KBM-7 (cell line): ENCODE measurements at regions not wholly inside any gene's neighbourhood (a gene's known extent, or its start where the extent isn't known, plus 50 kb on each side); places are given as distances from the start of the nearest gene placed in this dataset.

Source experiments
- DNase-seq: peaks from one replicate; pipeline ENCODE4 v3.0.0-alpha.2; 2015
- in situ Hi-C: fragments of 300-500 bp; cut with MboI; formaldehyde crosslinking; loops from 2 replicates; pipeline ENCODE4 v1.14.3; 2020; ENCODE audit warnings: low sequenced_read_pairs, low pct_unique_long_range_greater_than_20kb, mixed read lengths

GRCh38 chrX:5829469-5829868 lies 399.2 kb downstream of the NLGN4X start:
- in situ Hi-C loops, result no loop called here
- no peak for DNase-seq

GRCh38 chrX:5829060-5829459 lies 399.6 kb downstream of the NLGN4X start:
- in situ Hi-C loops, result no loop called here
- no peak for DNase-seq

GRCh38 chrX:5823903-5824302 lies 404.8 kb downstream of the NLGN4X start:
- no peak for DNase-seq
- in situ Hi-C loops, result no loop called here

- DNase-seq, result no peak
- in situ Hi-C loops, result no loop called here
Measured at GRCh38 chrX:5810636-5811035, 418.0 kb downstream of the NLGN4X start.

- DNase-seq, result no peak
- in situ Hi-C loops, result no loop called here
Measured at GRCh38 chrX:5807181-5807580, 421.5 kb downstream of the NLGN4X start.

- in situ Hi-C loops, result no loop called here
- no peak for DNase-seq
Measured at GRCh38 chrX:5802391-5802790, 426.3 kb downstream of the NLGN4X start.

GRCh38 chrX:5791721-5792120 lies 436.9 kb downstream of the NLGN4X start:
- in situ Hi-C loops, result no loop called here

GRCh38 chrX:5788910-5789309 lies 439.8 kb downstream of the NLGN4X start:
- in situ Hi-C loops, result no loop called here
- no peak for DNase-seq

More at GRCh38 chrX:5791721-5792120, 436.9 kb downstream of the NLGN4X start:
- DNase-seq, result no peak

GRCh38 chrX:5780821-5781220 lies 447.8 kb downstream of the NLGN4X start:
- in situ Hi-C loops, result no loop called here
- no peak for DNase-seq

GRCh38 chrX:5775846-5776430 lies 452.7 kb downstream of the NLGN4X start:
- in situ Hi-C loops, result no loop called here
- DNase-seq, result peak; percentile 77

GRCh38 chrX:5774446-5774845 lies 454.2 kb downstream of the NLGN4X start:
- DNase-seq, result no peak
- in situ Hi-C loops, result no loop called here

- no peak for DNase-seq
- in situ Hi-C loops, result no loop called here
Measured at GRCh38 chrX:5771441-5771840, 457.2 kb downstream of the NLGN4X start.

GRCh38 chrX:5756616-5757015 lies 472.1 kb downstream of the NLGN4X start:
- in situ Hi-C loops, result no loop called here

GRCh38 chrX:5753291-5753690 lies 475.4 kb downstream of the NLGN4X start:
- in situ Hi-C loops, result no loop called here
- no peak for DNase-seq

More at GRCh38 chrX:5756616-5757015, 472.1 kb downstream of the NLGN4X start:
- DNase-seq, result no peak

GRCh38 chrX:5752831-5753230 lies 475.8 kb downstream of the NLGN4X start:
- no peak for DNase-seq
- in situ Hi-C loops, result no loop called here

- in situ Hi-C loops, result no loop called here
Measured at GRCh38 chrX:5748586-5749150, 480.0 kb downstream of the NLGN4X start.

GRCh38 chrX:5746231-5746630 lies 482.4 kb downstream of the NLGN4X start:
- in situ Hi-C loops, result no loop called here
- no peak for DNase-seq

More at GRCh38 chrX:5748586-5749150, 480.0 kb downstream of the NLGN4X start:
- no peak for DNase-seq

- in situ Hi-C loops, result no loop called here
- DNase-seq, result no peak
Measured at GRCh38 chrX:5733501-5733900, 495.2 kb downstream of the NLGN4X start.

GRCh38 chrX:5730556-5730955 lies 498.1 kb downstream of the NLGN4X start:
- in situ Hi-C loops, result no loop called here
- DNase-seq, result no peak

- DNase-seq, result no peak
- in situ Hi-C loops, result no loop called here
Measured at GRCh38 chrX:5726224-5726623, 502.4 kb downstream of the NLGN4X start.

GRCh38 chrX:5724123-5724522 lies 504.5 kb downstream of the NLGN4X start:
- DNase-seq, result no peak
- in situ Hi-C loops, result no loop called here
